ENCODE measurements at regions not wholly inside any gene's neighbourhood (a gene's known extent, or its start where the extent isn't known, plus 50 kb on each side); places are given as distances from the start of the nearest gene placed in this dataset.

DNA sequence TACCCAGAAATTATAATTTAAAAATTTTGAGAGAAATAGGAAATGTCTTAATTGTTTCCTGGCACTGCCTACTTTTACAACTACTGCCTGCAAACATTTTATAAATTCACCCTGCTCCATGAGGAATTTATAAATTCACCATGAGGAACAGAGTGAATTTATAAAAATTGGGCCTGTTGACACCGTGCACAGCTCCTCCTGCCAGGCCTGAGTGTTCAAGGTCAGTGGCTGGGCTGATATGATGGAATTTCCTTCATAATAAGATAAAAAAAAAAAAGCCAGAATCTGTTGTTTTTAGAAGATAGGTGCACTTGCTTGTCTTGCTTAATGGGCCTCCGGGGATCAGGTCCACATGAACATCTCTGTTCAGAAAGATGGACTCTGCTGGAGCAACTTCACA is 151.7 kb upstream of the RASGEF1B start:
- Mint-ChIP-seq H3K9me3 (no peaks in the 10 kb centered on the region), H3K27me3 (ENCODE audit: low read depth) (no peaks in the 10 kb centered on the region), H3K36me3 (ENCODE audit: low read depth) (no peaks in the 10 kb centered on the region), H3K27ac (no peak overlapping the region), H3K4me1 (ENCODE audit: low read depth) (peaks cover 4% of the 10 kb centered on the region), H3K4me3 (no peak overlapping the region)
- intact Hi-C loops (cut with micrococcal nuclease), result no loop called here
- CTCF ChIA-PET, result interaction anchor here (0.7 kb wide), 1 partner anchor 217 kb away, joined by 3 read pairs; no protein-coding TSS in a partner anchor
- DNase-seq, result no peak

DNA sequence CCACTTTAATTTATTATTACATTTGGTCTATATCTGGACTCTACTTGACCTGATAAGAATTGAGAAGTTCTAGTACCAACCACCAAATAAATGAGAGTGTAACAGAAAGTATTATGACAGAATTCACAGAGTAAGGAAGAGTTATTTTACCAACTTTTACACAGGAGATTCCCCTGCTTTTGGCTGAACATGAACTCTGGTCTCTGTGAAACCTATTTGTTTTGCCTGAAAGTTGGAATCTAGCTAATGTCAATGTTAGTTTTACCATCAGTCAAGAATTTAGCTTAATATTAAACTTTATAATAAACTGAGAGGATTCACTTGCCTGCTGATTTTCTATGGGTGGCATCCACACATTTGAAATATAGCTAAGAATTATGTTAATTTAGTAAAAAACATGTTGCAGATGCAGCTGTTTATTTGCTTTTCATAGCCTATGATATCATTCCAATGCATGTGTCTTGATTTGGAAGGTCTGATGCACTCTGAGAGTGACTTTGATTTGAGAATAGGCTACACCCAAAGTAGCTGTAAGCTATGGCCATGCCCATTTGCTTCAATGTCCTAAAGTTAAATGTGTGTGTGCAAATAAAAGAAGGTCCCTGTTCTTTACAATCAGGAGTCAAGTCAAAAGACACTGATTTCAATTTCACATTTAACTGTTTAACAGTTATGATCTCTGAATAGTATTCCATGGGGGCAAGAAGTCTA is 150.9 kb upstream of the RASGEF1B start:
- Mint-ChIP-seq H3K27me3 (ENCODE audit: low read depth) (no peaks in the 10 kb centered on the region), H3K4me3 (no peak overlapping the region), H3K4me1 (ENCODE audit: low read depth) (peaks cover under 1% of the 10 kb centered on the region)

DNA sequence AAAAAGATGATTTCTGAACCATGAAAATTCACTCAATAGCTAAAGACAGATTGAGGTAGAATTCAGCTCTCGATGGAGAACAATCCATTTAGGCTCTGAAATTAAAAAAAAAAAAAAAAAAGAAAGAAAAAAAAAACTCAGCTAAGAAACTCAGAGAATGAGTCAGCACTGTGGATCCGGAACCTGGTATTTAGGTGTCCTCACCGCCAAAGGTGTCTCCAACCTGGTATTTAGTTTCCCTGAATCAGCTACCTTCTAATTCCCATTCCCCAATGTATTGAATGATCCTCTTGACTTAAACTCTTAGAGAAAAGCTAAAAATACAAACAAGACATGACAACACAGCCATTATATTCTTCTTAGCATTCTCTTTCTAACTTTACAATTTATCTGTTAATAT is 150.3 kb upstream of the RASGEF1B start:
- Mint-ChIP-seq H3K36me3 (ENCODE audit: low read depth) (no peaks in the 10 kb centered on the region), H3K4me1 (ENCODE audit: low read depth) (no peaks in the 10 kb centered on the region), H3K4me3 (no peak overlapping the region), H3K27ac (no peak overlapping the region), H3K27me3 (ENCODE audit: low read depth) (no peaks in the 10 kb centered on the region), H3K9me3 (no peaks in the 10 kb centered on the region)
- no peak for DNase-seq
- CTCF ChIA-PET, result interaction anchor here (0.7 to 0.9 kb wide), 3 partner anchors 61 to 666 kb away, joined by 3 to 5 read pairs (median 4); no protein-coding TSS in a partner anchor
- intact Hi-C loops (cut with micrococcal nuclease), result no loop called here

More for the DNA sequence above, 150.9 kb upstream of the RASGEF1B start:
- CTCF ChIA-PET, result interaction anchor here (0.6 to 0.9 kb wide), 5 partner anchors 61 to 665 kb away, joined by 3 to 5 read pairs (median 3); no protein-coding TSS in a partner anchor
- Mint-ChIP-seq H3K9me3 (no peaks in the 10 kb centered on the region), H3K27ac (no peak overlapping the region), H3K36me3 (ENCODE audit: low read depth) (no peaks in the 10 kb centered on the region)
- intact Hi-C loops (cut with micrococcal nuclease), result no loop called here
- no peak for DNase-seq

DNA sequence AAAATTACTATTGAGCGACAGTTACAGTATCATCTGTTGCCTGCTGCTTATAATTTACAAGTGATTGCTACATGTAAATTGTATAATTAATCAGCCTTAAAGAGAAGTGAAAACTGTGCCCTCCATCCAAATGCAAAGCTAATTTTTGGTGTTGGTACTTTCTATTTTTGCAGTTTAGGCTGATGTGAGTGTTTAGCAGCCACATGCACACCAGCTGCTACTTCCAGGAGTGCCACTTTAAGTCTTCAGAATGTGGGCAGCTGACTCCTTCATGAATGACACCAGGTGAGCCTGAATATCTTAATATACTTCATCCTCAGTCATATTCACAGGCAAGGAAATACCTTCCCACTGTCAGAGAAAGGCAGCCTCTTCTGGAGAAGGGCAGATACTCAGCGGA is 149.8 kb upstream of the RASGEF1B start:
- H3K4me3 Mint-ChIP-seq, result no peak overlapping the region
- no peaks in the 10 kb centered on the region for H3K4me1 Mint-ChIP-seq (ENCODE audit: low read depth)
- H3K9me3 Mint-ChIP-seq, result no peaks in the 10 kb centered on the region
- H3K36me3 Mint-ChIP-seq (ENCODE audit: low read depth), result no peaks in the 10 kb centered on the region
- intact Hi-C loops (cut with micrococcal nuclease), result no loop called here
- H3K27me3 Mint-ChIP-seq (ENCODE audit: low read depth), result no peaks in the 10 kb centered on the region
- CTCF ChIA-PET, result interaction anchor here (0.7 to 0.9 kb wide), 2 partner anchors 60 to 153 kb away, joined by 3 to 4 read pairs; no protein-coding TSS in a partner anchor
- no peak overlapping the region for H3K27ac Mint-ChIP-seq
- no peak for DNase-seq

DNA sequence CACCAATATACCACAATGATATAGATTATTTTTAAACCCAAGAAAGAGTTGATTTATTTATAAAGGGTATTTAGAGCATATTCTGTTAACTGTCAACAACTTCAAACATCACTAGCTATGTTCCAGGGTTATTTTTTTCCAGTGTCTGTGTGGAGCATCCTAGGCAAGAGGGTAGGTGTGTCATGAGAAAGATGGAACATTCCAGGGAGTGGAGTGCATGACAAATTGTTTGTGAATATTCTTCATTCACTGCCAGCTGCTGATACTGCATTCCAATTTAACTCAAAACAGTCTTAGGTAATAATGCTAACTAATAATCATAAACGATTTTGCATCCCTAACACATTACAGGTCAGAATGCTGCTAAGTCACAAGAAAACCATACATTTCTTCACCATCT is 148.7 kb upstream of the RASGEF1B start:
- H3K4me3 Mint-ChIP-seq, result no peak overlapping the region
- CTCF ChIA-PET, result no interaction called here
- no peaks in the 10 kb centered on the region for H3K36me3 Mint-ChIP-seq (ENCODE audit: low read depth)
- H3K4me1 Mint-ChIP-seq (ENCODE audit: low read depth), result no peaks in the 10 kb centered on the region
- no peaks in the 10 kb centered on the region for H3K9me3 Mint-ChIP-seq
- intact Hi-C loops (cut with micrococcal nuclease), result no loop called here
- H3K27ac Mint-ChIP-seq, result no peak overlapping the region
- H3K27me3 Mint-ChIP-seq (ENCODE audit: low read depth), result no peaks in the 10 kb centered on the region
- no peak for DNase-seq

DNA sequence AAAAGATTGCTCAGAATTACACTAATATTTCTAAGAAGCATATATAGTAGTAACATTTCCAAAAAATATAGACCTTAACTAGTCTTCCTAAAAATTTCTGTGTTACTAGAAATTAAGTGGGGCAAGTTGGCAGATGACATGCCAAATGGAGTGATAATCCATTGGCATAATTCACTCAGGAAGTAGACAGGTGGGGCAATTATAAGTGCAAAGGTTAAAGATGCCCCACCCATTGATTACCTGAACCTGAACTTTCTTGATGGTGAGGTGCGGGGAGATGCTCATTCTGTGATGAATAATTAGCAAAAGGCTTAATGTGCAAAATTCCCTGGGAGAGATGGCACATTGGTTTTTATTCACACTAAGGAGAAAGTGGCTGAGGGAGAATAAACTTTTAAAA is 145.8 kb upstream of the RASGEF1B start:
- intact Hi-C loops (cut with micrococcal nuclease), result no loop called here
- Mint-ChIP-seq H3K4me3 (no peak overlapping the region), H3K4me1 (ENCODE audit: low read depth) (no peaks in the 10 kb centered on the region), H3K9me3 (no peaks in the 10 kb centered on the region), H3K27ac (no peak overlapping the region), H3K36me3 (ENCODE audit: low read depth) (no peaks in the 10 kb centered on the region), H3K27me3 (ENCODE audit: low read depth) (no peaks in the 10 kb centered on the region)
- no peak for DNase-seq
- CTCF ChIA-PET, result no interaction called here

DNA sequence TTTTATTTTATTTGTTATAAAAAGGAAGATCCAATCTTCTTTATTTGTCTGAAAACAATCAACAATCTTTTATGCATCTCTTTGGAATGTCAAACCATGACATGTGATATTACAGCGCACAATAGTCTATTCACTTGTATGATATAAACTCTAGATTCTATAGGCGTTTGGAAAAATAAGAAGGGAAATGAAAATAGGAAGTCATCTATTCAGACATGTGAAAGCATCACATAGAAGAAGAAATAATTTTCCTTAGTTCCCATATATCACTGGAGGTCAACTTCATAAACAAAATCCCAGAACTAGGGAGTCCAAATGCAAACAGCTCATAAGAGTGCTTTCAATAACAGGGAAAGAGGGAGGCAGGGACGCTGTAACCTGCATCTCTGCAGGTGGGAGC is 139.5 kb upstream of the RASGEF1B start:
- DNase-seq, result no peak
- no peak overlapping the region for H3K27ac Mint-ChIP-seq
- H3K27me3 Mint-ChIP-seq (ENCODE audit: low read depth), result no peaks in the 10 kb centered on the region
- intact Hi-C loops (cut with micrococcal nuclease), result no loop called here
- H3K4me1 Mint-ChIP-seq (ENCODE audit: low read depth), result peaks cover 6% of the 10 kb centered on the region
- no peak overlapping the region for H3K4me3 Mint-ChIP-seq
- H3K9me3 Mint-ChIP-seq, result no peaks in the 10 kb centered on the region
- no peaks in the 10 kb centered on the region for H3K36me3 Mint-ChIP-seq (ENCODE audit: low read depth)
- CTCF ChIA-PET, result interaction anchor here (0.6 kb wide), 1 partner anchor 32 kb away, joined by 3 read pairs; no protein-coding TSS in a partner anchor

DNA sequence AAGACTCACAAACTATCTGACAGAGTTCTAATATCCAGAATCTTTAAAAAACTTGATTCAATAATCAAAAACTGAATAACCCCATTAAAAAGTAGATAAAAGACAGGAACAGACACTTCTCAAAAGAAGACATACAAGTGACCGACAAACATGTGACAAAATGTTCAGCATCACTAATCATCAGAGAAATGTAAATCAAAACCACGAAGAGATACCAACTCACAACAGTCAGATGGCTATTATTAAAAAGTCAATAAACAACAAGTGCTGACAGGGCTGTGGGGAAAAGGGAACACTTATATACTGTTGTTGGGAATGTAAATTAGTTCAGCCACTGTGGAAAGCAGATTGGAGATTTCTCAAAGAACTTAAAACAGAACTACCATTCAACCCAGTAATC is 138.1 kb upstream of the RASGEF1B start:
- peaks cover 8% of the 10 kb centered on the region for H3K4me1 Mint-ChIP-seq (ENCODE audit: low read depth)

DNA sequence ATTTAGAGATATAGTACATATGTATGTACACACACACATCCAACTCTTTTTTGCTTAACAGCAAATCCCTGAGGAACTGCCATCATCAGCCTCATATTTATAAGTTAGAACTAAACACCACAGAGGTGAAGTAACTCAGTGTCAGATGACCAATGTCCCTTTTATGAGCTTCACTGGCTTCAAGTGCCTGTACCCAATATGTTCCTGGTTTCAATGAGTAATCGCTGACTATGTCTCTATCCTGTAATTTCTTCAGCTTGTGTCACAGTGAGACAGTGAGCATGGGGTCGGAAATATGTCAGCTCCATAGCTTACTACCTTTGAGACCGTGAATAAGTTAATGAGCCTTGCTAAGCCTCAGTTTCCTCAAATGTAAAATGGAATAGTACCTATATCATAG is 136.2 kb upstream of the RASGEF1B start:
- CTCF ChIA-PET, result no interaction called here
- no peak for DNase-seq

More for the DNA sequence above, 138.1 kb upstream of the RASGEF1B start:
- intact Hi-C loops (cut with micrococcal nuclease), result loop anchor here (10.0 kb wide), 1 partner anchor 205 kb away; no protein-coding TSS in a partner anchor
- Mint-ChIP-seq H3K4me3 (no peak overlapping the region), H3K9me3 (no peaks in the 10 kb centered on the region), H3K27me3 (ENCODE audit: low read depth) (no peaks in the 10 kb centered on the region), H3K27ac (no peak overlapping the region), H3K36me3 (ENCODE audit: low read depth) (no peaks in the 10 kb centered on the region)
- DNase-seq, result no peak
- CTCF ChIA-PET, result no interaction called here

DNA sequence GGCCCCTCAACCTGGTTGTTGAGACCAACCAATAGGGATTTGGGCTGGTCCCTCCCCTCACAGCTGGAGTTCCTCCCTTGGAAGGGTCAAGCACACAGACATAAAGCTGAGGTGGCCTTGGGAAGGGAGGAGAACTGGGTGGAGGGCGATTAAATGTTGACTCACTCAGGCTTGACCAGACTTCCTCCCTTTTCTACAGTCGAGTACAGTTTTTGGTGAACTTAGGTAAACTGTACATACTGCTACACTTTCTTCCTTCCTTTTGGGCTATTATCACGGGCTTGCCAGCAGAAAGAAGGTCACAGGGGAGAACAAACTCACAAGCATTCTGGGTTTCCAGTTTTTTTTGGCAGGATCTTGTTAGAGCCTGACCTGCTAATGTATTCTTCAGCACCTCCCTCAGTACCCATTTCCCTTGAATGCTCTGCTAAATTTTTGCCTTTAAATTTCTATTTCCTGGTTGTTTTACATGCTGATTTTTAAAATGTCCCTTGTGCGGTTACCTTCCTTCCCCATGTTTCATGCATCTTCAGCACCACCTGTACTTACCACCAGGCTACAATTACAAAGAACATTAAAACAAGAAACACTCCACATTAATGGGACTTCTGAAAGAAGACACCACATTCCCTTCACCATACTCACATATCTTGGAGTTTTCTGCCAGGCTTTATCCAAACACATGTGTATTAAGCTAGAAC is 135.2 kb upstream of the RASGEF1B start:
- peaks cover 8% of the 10 kb centered on the region for H3K4me1 Mint-ChIP-seq (ENCODE audit: low read depth)
- H3K4me3 Mint-ChIP-seq, result no peak overlapping the region
- H3K36me3 Mint-ChIP-seq (ENCODE audit: low read depth), result no peaks in the 10 kb centered on the region
- no peak for DNase-seq
- H3K9me3 Mint-ChIP-seq, result no peaks in the 10 kb centered on the region
- H3K27ac Mint-ChIP-seq, result no peak overlapping the region
- H3K27me3 Mint-ChIP-seq (ENCODE audit: low read depth), result no peaks in the 10 kb centered on the region
- intact Hi-C loops (cut with micrococcal nuclease), result loop anchor here (10.0 kb wide), 1 partner anchor 202 kb away; no protein-coding TSS in a partner anchor
- CTCF ChIA-PET, result no interaction called here

More for the DNA sequence above, 136.2 kb upstream of the RASGEF1B start:
- H3K36me3 Mint-ChIP-seq (ENCODE audit: low read depth), result no peaks in the 10 kb centered on the region
- H3K27ac Mint-ChIP-seq, result no peak overlapping the region
- no peaks in the 10 kb centered on the region for H3K27me3 Mint-ChIP-seq (ENCODE audit: low read depth)
- intact Hi-C loops (cut with micrococcal nuclease), result loop anchor here (10.0 kb wide), 1 partner anchor 203 kb away; no protein-coding TSS in a partner anchor
- H3K4me1 Mint-ChIP-seq (ENCODE audit: low read depth), result peaks cover 8% of the 10 kb centered on the region
- H3K4me3 Mint-ChIP-seq, result no peak overlapping the region
- H3K9me3 Mint-ChIP-seq, result no peaks in the 10 kb centered on the region

DNA sequence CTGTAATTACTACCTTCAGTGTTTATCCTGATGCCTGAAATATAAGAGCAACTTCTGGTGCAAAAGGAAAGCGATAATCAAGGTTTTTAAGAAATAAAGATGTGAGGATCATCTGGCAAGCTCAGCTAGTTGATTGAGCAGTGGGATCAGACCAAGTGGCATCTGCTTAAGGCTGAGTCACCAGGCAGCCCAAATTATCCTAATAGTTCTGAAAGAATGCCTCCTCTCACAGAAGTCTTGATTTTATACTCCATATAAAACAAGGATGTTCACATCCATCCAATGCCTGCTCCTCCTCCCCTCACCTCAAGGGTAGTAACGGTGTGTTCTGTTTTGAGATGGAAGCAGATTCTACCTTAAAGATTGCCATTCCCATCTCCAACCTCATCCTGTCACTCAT is 134.5 kb upstream of the RASGEF1B start:
- no peak for DNase-seq
- Mint-ChIP-seq H3K27ac (no peak overlapping the region), H3K36me3 (ENCODE audit: low read depth) (no peaks in the 10 kb centered on the region), H3K4me3 (no peak overlapping the region), H3K9me3 (no peaks in the 10 kb centered on the region), H3K27me3 (ENCODE audit: low read depth) (no peaks in the 10 kb centered on the region), H3K4me1 (ENCODE audit: low read depth) (peaks cover 8% of the 10 kb centered on the region)
- intact Hi-C loops (cut with micrococcal nuclease), result loop anchor here (10.0 kb wide), 1 partner anchor 201 kb away; no protein-coding TSS in a partner anchor
- CTCF ChIA-PET, result no interaction called here

DNA sequence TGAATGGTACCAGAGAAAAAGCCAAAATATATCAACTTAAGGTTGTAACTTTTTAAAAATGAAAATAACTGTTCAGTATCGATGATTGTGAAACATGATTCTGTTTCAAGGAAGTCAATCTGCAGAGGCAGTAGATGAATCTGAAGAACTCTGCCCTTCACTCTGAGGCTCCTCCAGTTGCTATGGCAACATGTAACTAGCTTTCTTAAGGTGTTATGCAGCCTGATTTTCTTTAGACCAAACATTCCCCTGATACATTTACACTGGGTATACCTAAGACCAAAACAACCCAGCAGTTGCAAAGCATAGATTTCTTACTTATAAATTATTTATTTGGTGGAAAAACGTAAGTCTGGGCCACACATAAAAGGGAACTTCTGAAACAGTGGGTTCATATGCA is 133.6 kb upstream of the RASGEF1B start:
- Mint-ChIP-seq H3K4me3 (no peak overlapping the region), H3K27me3 (ENCODE audit: low read depth) (no peaks in the 10 kb centered on the region), H3K36me3 (ENCODE audit: low read depth) (no peaks in the 10 kb centered on the region), H3K9me3 (no peaks in the 10 kb centered on the region), H3K27ac (no peak overlapping the region), H3K4me1 (ENCODE audit: low read depth) (peaks cover 8% of the 10 kb centered on the region)
- DNase-seq, result no peak
- intact Hi-C loops (cut with micrococcal nuclease), result loop anchor here (10.0 kb wide), 1 partner anchor 200 kb away; no protein-coding TSS in a partner anchor
- CTCF ChIA-PET, result interaction anchor here (0.6 kb wide), 1 partner anchor 58 kb away, joined by 4 read pairs; no protein-coding TSS in a partner anchor

Measured in activated naive CD4-positive, alpha-beta T cell treated with anti-CD3 and anti-CD28 coated beads for 36 hours (primary cell).